OCI-LY1 (cell line): ENCODE measurements at regions not wholly inside any gene's neighbourhood (a gene's known extent, or its start where the extent isn't known, plus 50 kb on each side); places are given as distances from the start of the nearest gene placed in this dataset.

Source experiments
- H2AFZ ChIP-seq: fragments of 200-600 bp; sonication (generic), shearing (Covaris generic); 2 replicates; pipeline ENCODE4 v1.6.0; 2014; ENCODE audit warnings: antibody characterized with exemption, mild to moderate bottlenecking, low read length
- H3F3A ChIP-seq: fragments of 200-600 bp; sonication (generic), shearing (Covaris generic); 2 replicates; pipeline ENCODE4 v1.6.0; 2014; ENCODE audit warnings: mild to moderate bottlenecking, antibody characterized with exemption, low read length, moderate library complexity; ENCODE audit not compliant: insufficient read depth
- H3K27ac ChIP-seq: fragments of 200-600 bp; sonication (generic); 2 replicates; pipeline ENCODE4 v1.5.1; 2014; ENCODE audit warnings: low read length, mixed run types, mild to moderate bottlenecking, low read depth; ENCODE audit not compliant: poor library complexity, severe bottlenecking
- H3K27me3 ChIP-seq: fragments of 200-600 bp; sonication (generic); 2 replicates; pipeline ENCODE4 v1.6.0; 2014; ENCODE audit warnings: antibody characterized with exemption, mild to moderate bottlenecking, low read length, moderate library complexity; ENCODE audit not compliant: insufficient read depth
- H3K36me3 ChIP-seq: fragments of 200-600 bp; sonication (generic); 2 replicates; pipeline ENCODE4 v1.6.1; 2014; ENCODE audit warnings: mild to moderate bottlenecking, antibody characterized with exemption, low read length, moderate library complexity, mixed read lengths; ENCODE audit not compliant: insufficient read depth
- H3K4me1 ChIP-seq: fragments of 200-600 bp; sonication (generic); 2 replicates; pipeline ENCODE4 v1.5.1; 2014; ENCODE audit warnings: mild to moderate bottlenecking, low read length, moderate library complexity; ENCODE audit not compliant: insufficient read depth, severe bottlenecking
- H3K4me2 ChIP-seq: fragments of 200-600 bp; sonication (generic), shearing (Covaris generic); 2 replicates; pipeline ENCODE4 v1.6.1; 2014; ENCODE audit warnings: low read length
- H3K4me3 ChIP-seq: fragments of 200-600 bp; sonication (generic); 2 replicates; pipeline ENCODE4 v1.5.1; 2014; ENCODE audit warnings: low read length, low read depth, mild to moderate bottlenecking, mixed read lengths; ENCODE audit not compliant: poor library complexity, severe bottlenecking
- H3K79me2 ChIP-seq: fragments of 200-600 bp; shearing (Covaris generic); 2 replicates; pipeline ENCODE4 v1.6.1; 2016; ENCODE audit warnings: mixed run types, low read length, mixed read lengths; ENCODE audit not compliant: insufficient read depth
- H3K9ac ChIP-seq: fragments of 200-600 bp; sonication (generic), shearing (Covaris generic); 2 replicates; pipeline ENCODE4 v1.6.1; 2014; ENCODE audit warnings: mild to moderate bottlenecking, low read length, mixed read lengths
- H3K9me2 ChIP-seq: fragments of 200-600 bp; sonication (generic), shearing (Covaris generic); 2 replicates; pipeline ENCODE4 v1.6.1; 2014; ENCODE audit warnings: low read depth, mild to moderate bottlenecking, low read length, mixed read lengths
- H3K9me3 ChIP-seq: fragments of 200-600 bp; shearing (Covaris generic); 2 replicates; pipeline ENCODE4 v1.6.1; 2014; ENCODE audit warnings: low read length, mixed read lengths
- H4K20me1 ChIP-seq: fragments of 200-600 bp; sonication (generic), shearing (Covaris generic); 2 replicates; pipeline ENCODE4 v1.6.0; 2016; ENCODE audit warnings: mild to moderate bottlenecking, low read length; ENCODE audit not compliant: insufficient read depth
- CTCF ChIP-seq: fragments of 200-600 bp; sonication (generic), shearing (Covaris generic); IDR thresholded peaks from 2 replicates; pipeline ENCODE4 v1.5.1; 2017; ENCODE audit warnings: mild to moderate bottlenecking, antibody characterized with exemption, low read length, moderate library complexity, mixed read lengths
- EZH2 ChIP-seq: fragments of 200-600 bp; sonication (generic), shearing (Covaris generic); IDR thresholded peaks from 2 replicates; pipeline ENCODE4 v1.8.0; 2017; ENCODE audit warnings: borderline replicate concordance, mixed run types, mild to moderate bottlenecking, antibody characterized with exemption, low read length, moderate library complexity, mixed read lengths

GRCh38 chr10:90464329-90464728, 393.5 kb downstream of the HTR7 start:
- TF ChIP-seq EZH2 (no peak), CTCF (no peak)
- Histone ChIP-seq H3K79me2 (no peaks in the 10 kb centered on the region), H3K4me3 (no peak overlapping the region), H3K9me3 (no peaks in the 10 kb centered on the region), H2AFZ (no peak overlapping the region), H3K27ac (no peak overlapping the region), H3K4me2 (no peak overlapping the region), H3F3A (no peaks in the 10 kb centered on the region), H3K9ac (no peak overlapping the region), H3K9me2 (no peaks in the 10 kb centered on the region), H3K4me1 (no peaks in the 10 kb centered on the region), H3K27me3 (no peaks in the 10 kb centered on the region), H4K20me1 (no peaks in the 10 kb centered on the region), H3K36me3 (no peaks in the 10 kb centered on the region)

- Histone ChIP-seq H3K4me1 (no peaks in the 10 kb centered on the region), H3K79me2 (no peaks in the 10 kb centered on the region), H3K9me2 (no peaks in the 10 kb centered on the region), H3K9ac (no peak overlapping the region), H4K20me1 (no peaks in the 10 kb centered on the region), H3F3A (no peaks in the 10 kb centered on the region), H3K9me3 (no peaks in the 10 kb centered on the region), H3K4me3 (no peak overlapping the region), H2AFZ (no peak overlapping the region), H3K4me2 (no peak overlapping the region), H3K27me3 (no peaks in the 10 kb centered on the region), H3K36me3 (no peaks in the 10 kb centered on the region), H3K27ac (no peak overlapping the region)
- TF ChIP-seq CTCF (no peak), EZH2 (no peak)
Observed at GRCh38 chr10:90470966-90471365, 386.9 kb downstream of the HTR7 start.

- H3K36me3 ChIP-seq = no peaks in the 10 kb centered on the region
- no peak overlapping the region for H3K4me2 ChIP-seq
- no peak overlapping the region for H3K9ac ChIP-seq
- no peaks in the 10 kb centered on the region for H3K4me1 ChIP-seq
- H3K9me2 ChIP-seq = no peaks in the 10 kb centered on the region
- TF ChIP-seq CTCF = no peak
- no peak for TF ChIP-seq EZH2
- no peaks in the 10 kb centered on the region for H3K27me3 ChIP-seq
- H3F3A ChIP-seq = no peaks in the 10 kb centered on the region
- H4K20me1 ChIP-seq = no peaks in the 10 kb centered on the region
- H3K27ac ChIP-seq = no peak overlapping the region
- H2AFZ ChIP-seq = no peak overlapping the region
- no peaks in the 10 kb centered on the region for H3K79me2 ChIP-seq
- H3K9me3 ChIP-seq = no peaks in the 10 kb centered on the region
- no peak overlapping the region for H3K4me3 ChIP-seq
Observed at GRCh38 chr10:90480466-90480865, 377.4 kb downstream of the HTR7 start.
